OCI-LY7 (cell line): ENCODE measurements at regions not wholly inside any gene's neighbourhood (a gene's known extent, or its start where the extent isn't known, plus 50 kb on each side); places are given as distances from the start of the nearest gene placed in this dataset.

ENCODE experiments used
- CTCF ChIP-seq: fragments of 200-600 bp; sonication (generic); conservative IDR thresholded peaks from 2 replicates; pipeline ENCODE4 v1.5.1; 2014; ENCODE audit warnings: mild to moderate bottlenecking, antibody characterized with exemption, low read length, moderate library complexity, mixed read lengths
- EZH2phosphoT487 ChIP-seq: fragments of 200-600 bp; sonication (generic); IDR thresholded peaks from 2 replicates; pipeline ENCODE4 v1.6.1; 2018; ENCODE audit warnings: low read depth, borderline replicate concordance, mild to moderate bottlenecking, mixed run types, antibody characterized with exemption, low read length, moderate library complexity, mixed read lengths

- TF ChIP-seq CTCF (no peak), EZH2phosphoT487 (no peak)
Measured at GRCh38 chr6:134691180-134691579, 258.7 kb downstream of the ALDH8A1 start.
